NAMALWA (cell line): ENCODE measurements at regions not wholly inside any gene's neighbourhood (a gene's known extent, or its start where the extent isn't known, plus 50 kb on each side); places are given as distances from the start of the nearest gene placed in this dataset.
"Not testable (repeated sequence)": the region's sequence is repeated elsewhere in the genome, so short reads cannot be mapped to it uniquely, and the experiment has no call there.

Experiments used
- DNase-seq: peaks from one replicate; pipeline ENCODE4 v3.0.0-alpha.2; 2015; ENCODE audit warnings: low spot score

- no peak for DNase-seq
Measured at GRCh38 chr3:104245981-104246380, 1120.7 kb upstream of the ALCAM start.

DNA sequence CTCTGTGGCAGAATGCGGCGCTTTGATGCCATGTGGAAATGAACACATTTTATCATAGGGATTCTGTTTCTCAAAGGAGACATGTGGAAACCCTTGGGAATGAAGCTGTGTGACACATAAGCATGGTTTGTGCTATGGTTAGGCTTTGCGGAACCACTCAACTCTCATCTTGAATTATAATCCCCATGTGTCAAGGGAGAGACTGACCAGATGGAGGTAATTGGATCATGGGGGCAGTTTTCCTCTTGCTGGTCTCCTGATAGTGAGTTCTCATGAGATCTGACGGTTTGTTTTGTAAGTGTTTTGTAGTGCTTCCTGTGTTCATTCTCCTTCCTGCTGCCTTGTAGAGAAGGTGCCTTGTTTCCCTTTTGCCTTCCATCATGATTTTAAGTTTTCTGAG, 1109.2 kb upstream of the ALCAM start:
- DNase-seq = no peak

GRCh38 chr3:104263477-104263876, 1103.2 kb upstream of the ALCAM start:
- DNase-seq = no peak

GRCh38 chr3:104266219-104266618, 1100.5 kb upstream of the ALCAM start:
- not testable (repeated sequence) for DNase-seq

DNA sequence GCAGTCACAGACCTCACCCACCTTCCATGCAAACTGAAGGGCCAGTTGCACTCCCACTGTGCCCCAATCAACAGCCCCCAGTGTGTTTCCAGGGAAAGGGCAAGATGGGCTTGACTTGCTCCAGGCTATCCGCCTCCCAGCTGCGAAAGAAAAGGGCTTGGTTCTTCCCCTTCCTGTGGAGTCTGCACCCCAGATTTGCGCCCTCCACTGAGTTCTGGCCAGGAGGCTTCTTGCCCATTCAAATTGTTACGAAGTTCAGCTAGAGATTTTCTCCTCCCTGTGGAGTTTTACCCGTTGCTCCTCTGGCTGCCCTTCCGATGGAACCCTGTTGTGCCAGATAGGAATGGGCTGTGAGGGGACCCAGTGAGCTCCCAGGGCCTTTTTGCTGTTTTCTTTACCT, 1096.9 kb upstream of the ALCAM start:
- DNase-seq = no peak

DNA sequence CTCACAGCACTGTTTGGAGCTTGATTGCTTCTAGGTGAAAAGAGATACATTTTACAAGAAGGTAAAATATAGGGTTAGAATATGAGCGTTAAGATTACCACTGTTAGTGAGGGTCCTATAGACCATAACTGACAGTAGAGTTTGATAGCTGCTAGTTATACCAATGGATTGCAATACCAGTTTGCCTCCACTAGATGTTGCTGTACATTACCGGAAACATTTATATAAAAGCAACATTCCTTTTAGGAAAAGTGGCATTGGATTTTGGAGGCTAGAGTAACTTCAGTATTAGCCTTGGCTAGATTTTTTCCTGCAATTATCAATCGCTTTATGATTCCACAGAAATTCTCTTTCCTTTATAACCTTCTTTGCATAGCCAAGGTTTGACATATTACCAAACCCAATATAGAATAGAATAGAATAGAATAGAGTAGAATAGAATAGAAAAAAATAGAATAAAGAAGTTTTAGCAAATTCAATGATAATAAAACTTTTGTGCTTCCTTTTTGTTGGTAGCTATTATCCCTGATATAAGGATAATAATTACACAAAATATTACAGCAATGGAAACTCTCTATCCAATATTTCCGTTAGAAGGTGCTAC, 1093.6 kb upstream of the ALCAM start:
- DNase-seq = peak; percentile 41

GRCh38 chr3:104275199-104275598, 1091.5 kb upstream of the ALCAM start:
- DNase-seq = no peak

GRCh38 chr3:104279617-104280016, 1087.1 kb upstream of the ALCAM start:
- peak; percentile 14 for DNase-seq

GRCh38 chr3:104281713-104282112, 1085.0 kb upstream of the ALCAM start:
- no peak for DNase-seq

- no peak for DNase-seq
Measured at GRCh38 chr3:104286645-104287044, 1080.1 kb upstream of the ALCAM start.

GRCh38 chr3:104291437-104291851, 1075.3 kb upstream of the ALCAM start:
- peak; percentile 31 for DNase-seq

- peak; percentile 25 for DNase-seq
Measured at GRCh38 chr3:104291878-104292277, 1074.8 kb upstream of the ALCAM start.

- no peak for DNase-seq
Measured at GRCh38 chr3:104297617-104298016, 1069.1 kb upstream of the ALCAM start.

DNA sequence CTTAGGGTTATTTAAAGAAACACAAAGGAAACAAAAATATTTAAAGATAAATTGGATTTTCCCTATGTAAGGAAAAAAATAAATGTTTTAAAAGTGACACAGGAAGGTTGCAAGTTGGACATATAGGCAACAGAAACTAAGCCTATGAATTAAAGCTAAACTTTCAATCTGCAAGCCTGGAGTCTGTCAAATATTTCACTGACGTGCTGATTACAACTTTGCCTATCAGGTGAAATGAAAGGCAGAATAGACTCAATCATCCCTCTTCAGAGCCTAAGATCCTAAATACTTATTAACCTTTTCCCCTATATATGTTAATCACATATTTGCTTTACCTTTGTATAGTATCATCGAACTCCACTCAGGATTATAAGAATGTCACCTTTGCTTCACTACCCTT, 1068.0 kb upstream of the ALCAM start:
- no peak for DNase-seq

DNA sequence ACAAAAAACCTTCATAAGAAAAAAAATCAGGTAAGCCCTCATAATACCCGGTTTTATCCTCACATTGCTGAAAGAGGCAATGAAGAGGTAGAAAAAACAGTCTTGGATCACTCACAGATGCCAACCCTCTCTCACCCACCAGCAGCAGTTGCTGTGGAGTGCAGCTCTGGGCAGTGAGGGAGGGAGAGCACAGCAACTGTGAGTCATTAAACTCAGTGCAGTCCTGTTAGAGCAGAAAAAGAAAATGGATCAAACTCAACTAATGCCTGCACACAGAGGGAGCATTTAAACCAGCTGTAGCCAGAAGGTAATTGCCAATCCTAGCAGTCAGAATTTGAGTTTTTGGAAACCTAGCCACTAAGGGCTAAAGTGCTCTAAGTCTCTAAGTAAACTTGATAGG, 1050.6 kb upstream of the ALCAM start:
- DNase-seq = no peak

GRCh38 chr3:104323226-104323625, 1043.5 kb upstream of the ALCAM start:
- no peak for DNase-seq

DNA sequence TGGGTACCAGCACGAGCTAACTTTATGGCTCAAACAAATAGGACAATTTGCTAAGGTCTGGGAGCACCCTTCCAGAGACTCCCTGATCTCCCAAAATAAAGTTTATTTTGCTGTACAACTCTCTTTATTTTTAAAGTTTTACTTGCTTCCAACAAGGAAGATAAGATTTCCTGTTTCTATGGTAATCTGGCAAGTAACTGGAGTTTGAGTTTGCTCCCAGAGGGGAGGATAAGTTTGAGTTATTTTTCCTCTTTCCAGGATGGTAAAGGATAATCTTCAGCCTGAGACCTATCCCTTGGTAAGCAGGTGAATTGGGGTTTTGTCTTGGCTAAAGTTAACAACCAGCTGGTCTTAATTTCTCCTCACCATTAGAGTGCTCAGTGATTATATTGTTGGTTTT, 1019.4 kb upstream of the ALCAM start:
- DNase-seq = no peak

- no peak for DNase-seq
Measured at GRCh38 chr3:104349836-104350235, 1016.9 kb upstream of the ALCAM start.

DNA sequence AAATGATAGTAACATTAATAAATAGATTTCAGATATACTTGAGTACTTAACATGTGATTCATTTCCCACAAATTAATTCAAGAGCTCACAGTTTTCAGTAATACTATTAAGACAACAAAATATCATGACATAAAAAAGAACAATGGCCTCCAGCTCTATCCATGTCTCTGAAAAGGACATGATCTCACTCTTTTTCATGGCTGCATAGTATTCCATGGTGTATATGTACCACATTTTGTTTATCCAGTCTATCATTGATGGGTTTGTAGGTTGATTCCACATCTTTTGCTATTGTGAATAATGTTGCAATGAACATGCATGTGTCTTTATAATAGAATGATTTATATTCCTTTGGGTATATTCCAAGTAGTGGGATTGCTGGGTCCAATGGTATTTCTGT, 1012.8 kb upstream of the ALCAM start:
- no peak for DNase-seq

DNA sequence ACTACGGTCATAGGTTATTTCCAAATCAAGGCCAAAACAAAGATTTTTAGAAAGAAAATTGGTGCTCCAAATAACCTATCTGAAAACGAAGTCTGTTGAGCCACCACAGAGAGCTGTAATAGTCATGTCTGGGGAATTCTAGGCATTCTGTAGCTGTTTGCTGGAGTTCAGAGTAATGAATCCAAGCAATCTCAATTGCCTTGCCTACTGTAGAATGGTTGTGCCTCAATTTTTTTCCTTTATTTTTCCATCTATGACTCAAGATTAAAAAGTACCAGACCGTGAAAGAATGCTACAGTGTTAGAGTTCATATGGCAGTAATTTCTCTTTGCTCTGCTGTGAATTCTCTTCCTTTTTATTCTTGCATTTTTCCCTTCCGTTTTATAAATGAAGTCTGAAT, 1007.2 kb upstream of the ALCAM start:
- no peak for DNase-seq

DNA sequence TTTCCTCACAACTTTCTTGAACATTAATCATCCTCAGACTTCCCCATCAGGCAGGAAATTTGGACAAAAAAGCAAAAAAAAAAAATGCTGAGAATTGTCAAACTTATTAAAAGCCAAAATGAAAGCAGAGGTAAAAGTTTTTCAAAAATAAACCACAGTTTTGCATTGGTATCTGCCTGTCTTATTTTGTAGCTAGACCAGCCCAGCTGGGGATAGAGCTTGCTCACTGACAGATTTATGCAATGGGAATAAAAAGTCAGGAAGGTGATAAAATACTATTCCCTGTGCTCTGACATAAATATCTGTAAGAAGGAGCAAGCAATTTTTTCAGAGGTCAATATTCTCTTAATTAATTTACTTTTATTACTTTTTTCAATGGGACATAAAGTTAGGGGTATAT, 1006.7 kb upstream of the ALCAM start:
- no peak for DNase-seq

GRCh38 chr3:104361748-104362147, 1005.0 kb upstream of the ALCAM start:
- not testable (repeated sequence) for DNase-seq

DNA sequence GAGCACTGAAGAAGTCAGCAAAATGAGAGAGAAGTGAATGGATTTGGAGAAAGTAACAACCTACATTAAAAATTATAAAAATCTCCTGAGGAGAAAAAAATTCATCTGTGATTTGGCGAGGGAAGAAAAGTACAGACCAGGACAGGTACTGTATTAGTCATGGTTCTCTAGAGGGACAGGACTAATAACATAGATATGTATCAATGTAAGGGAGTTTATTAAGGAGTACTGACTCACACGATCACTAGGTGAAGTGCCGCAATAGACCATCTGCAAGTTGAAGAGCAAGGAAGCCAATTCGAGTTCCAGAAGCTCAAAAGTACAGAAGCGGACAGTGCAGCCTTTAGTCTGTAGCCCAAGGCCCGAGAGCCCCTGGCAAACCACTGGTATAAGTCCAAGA, 1004.4 kb upstream of the ALCAM start:
- no peak for DNase-seq

GRCh38 chr3:104367000-104367399, 999.7 kb upstream of the ALCAM start:
- no peak for DNase-seq

DNA sequence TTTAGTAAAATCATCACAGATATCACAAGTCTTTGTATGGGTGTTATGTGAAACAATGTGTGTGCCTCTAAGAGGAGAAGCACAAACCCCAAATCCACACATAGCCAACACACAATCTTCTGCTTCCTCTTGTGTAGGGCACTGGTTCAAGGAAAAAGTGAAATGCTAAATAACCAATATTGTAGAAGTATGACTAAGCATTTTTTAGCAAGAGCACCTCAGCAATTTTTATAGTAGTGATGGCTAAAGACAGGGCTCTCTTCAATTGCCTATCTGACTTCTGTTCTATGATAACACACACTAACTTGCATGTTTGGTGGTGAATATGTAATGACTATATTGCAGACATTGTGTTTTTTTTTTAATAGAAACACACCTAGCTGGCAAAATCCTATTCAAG, 997.9 kb upstream of the ALCAM start:
- no peak for DNase-seq
